Adrenal gland (tissue), 9 donors: ENCODE measurements at regions not wholly inside any gene's neighbourhood (a gene's known extent, or its start where the extent isn't known, plus 50 kb on each side); places are given as distances from the start of the nearest gene placed in this dataset.

Experiments used
- DNase-seq, 7 donors: peaks; one replicate each; pipeline ENCODE4 v3.0.0-alpha.2; 2019 to 2020
- H3K27ac ChIP-seq, 5 donors: fragments of 200-600 bp; sonication (generic) in 4 of 5; 1 replicate in 3 of 5; 2 replicates in 2 of 5; pipeline versions ENCODE4 v1.5.1 to v1.8.0; 2016 to 2020; ENCODE audit warnings: mild to moderate bottlenecking in 1 of 5
- H3K27me3 ChIP-seq: fragments of 200-600 bp; 2 replicates; pipeline ENCODE4 v1.8.0; 2021
- H3K36me3 ChIP-seq, 2 donors: fragments of 200-600 bp; replicated peaks in 1 of 2; 1 replicate in 1 of 2; 2 replicates in 1 of 2; pipeline versions ENCODE4 v1.5.1 to v1.8.0; 2018 to 2022
- H3K4me1 ChIP-seq, 2 donors: fragments of 200-600 bp; replicated peaks in 1 of 2; 1 replicate in 1 of 2; 2 replicates in 1 of 2; pipeline versions ENCODE4 v1.5.1 to v1.8.0; 2018 to 2021
- H3K4me3 ChIP-seq, 4 donors: fragments of 200-600 bp; sonication (generic) in 3 of 4; one replicate each; pipeline ENCODE4 v1.5.1; 2016 to 2018
- H3K9me3 ChIP-seq, 3 donors: fragments of 200-600 bp; sonication (generic) in 1 of 3; replicated peaks in 1 of 3; 1 replicate in 2 of 3; 2 replicates in 1 of 3; pipeline versions ENCODE4 v1.5.1 to v1.8.0; 2016 to 2021
- POLR2A ChIP-seq, 2 donors: fragments of 450-650 bp; IDR thresholded peaks; one replicate each; pipeline ENCODE4 v1.6.1; 2017; ENCODE audit warnings: antibody characterized with exemption in 2 of 2, mild to moderate bottlenecking in 2 of 2, moderate library complexity in 1 of 2
- WGBS, 4 donors: extraction: QIAGEN DNeasy Blood & Tissue Kit in 2 of 4; methylation state at CpG; one replicate each; pipeline versions ENCODE4 v1.1.5 to v1.1.7; 2013 to 2017; 5-methylcytosine and 5-hydroxymethylcytosine counted together
- intact Hi-C, 2 donors: fragments of 100-400 bp; cut with DNase I; formaldehyde crosslinking; loops; one replicate each; pipeline versions ENCODE4 v1.14.1 to v1.15.0; 2022 to 2023
- TF ChIP-seq, protein P1 (sequence below), 6 experiments: fragments of 450-650 bp in 4 of 6; fragments of 200-600 bp in 2 of 6; sonication (generic) in 1 of 6; IDR thresholded peaks; 1 replicate in 5 of 6; 2 replicates in 1 of 6; pipeline versions ENCODE4 v1.5.1 to v1.8.0; 2016 to 2021; ENCODE audit warnings: antibody characterized with exemption in 6 of 6, mild to moderate bottlenecking in 2 of 6, moderate library complexity in 1 of 6
- donor health status: healthy with polysubstance abuse.
- donor health status: Bipolar disorder and iron deficiency.
- donor health status: DM: yes; HTN: yes; CAD: no.
- donor health status: DM: no; HTN: no; CAD: no.
- donor health status: DM: no; HTN: no; CAD: no.

DNA sequence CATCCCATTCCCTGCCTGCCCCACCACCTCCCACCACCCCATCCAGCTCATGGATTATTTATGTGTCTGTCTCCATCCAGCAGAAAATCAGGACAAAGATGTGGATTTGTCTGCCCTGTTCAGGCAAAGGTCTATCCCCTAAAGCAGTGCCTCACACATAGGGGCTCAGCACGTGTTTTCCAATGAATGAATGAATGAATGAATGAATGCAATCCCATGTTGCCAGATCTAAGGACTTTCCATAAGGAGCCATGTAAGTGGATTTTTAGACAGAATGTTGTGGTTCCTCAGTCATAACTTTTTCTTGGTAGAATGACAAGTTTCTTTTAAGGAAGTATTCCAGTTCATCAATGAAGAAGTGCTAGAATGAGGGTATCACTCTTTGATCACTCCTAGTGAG, 133.7 kb downstream of the RNASET2 start:
- no peak for DNase-seq
- intact Hi-C loops, result no loop called here
- Histone ChIP-seq H3K36me3 (no peaks in the 10 kb centered on the region), H3K9me3 (no peaks in the 10 kb centered on the region), H3K4me3 (no peak overlapping the region), H3K27me3 (no peaks in the 10 kb centered on the region), H3K27ac (no peak overlapping the region), H3K4me1 (no peaks in the 10 kb centered on the region)
- 63 to 70% (median 69%) methylated on average over 1 of the region's 1 CpG for WGBS, 4 donors
- no peak for TF ChIP-seq POLR2A (IDR thresholded peaks at IDR 0.05)
- TF ChIP-seq, protein P1, sequence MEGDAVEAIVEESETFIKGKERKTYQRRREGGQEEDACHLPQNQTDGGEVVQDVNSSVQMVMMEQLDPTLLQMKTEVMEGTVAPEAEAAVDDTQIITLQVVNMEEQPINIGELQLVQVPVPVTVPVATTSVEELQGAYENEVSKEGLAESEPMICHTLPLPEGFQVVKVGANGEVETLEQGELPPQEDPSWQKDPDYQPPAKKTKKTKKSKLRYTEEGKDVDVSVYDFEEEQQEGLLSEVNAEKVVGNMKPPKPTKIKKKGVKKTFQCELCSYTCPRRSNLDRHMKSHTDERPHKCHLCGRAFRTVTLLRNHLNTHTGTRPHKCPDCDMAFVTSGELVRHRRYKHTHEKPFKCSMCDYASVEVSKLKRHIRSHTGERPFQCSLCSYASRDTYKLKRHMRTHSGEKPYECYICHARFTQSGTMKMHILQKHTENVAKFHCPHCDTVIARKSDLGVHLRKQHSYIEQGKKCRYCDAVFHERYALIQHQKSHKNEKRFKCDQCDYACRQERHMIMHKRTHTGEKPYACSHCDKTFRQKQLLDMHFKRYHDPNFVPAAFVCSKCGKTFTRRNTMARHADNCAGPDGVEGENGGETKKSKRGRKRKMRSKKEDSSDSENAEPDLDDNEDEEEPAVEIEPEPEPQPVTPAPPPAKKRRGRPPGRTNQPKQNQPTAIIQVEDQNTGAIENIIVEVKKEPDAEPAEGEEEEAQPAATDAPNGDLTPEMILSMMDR (IDR thresholded peaks at IDR 0.05), result no peak

DNA sequence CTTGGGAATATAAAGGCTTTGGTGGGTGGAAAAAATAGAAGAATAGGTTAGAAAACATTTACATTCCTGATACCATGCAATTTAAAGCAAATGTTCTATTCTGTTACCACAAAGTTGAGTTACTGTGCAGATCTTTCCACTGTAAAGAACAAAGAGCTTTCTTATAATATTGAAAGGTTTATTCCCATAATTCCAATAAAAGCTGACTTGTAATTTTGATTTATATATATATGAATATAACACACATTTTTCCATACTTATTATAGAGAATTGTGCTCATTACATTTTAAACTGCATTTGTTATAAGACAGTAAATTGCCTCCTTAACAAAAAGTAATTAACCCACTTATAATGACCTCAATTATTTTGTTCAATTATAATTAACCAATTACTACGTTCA, 135.9 kb downstream of the RNASET2 start:
- H3K27ac ChIP-seq, result no peak overlapping the region
- H3K27me3 ChIP-seq, result no peaks in the 10 kb centered on the region
- intact Hi-C loops, result no loop called here

DNA sequence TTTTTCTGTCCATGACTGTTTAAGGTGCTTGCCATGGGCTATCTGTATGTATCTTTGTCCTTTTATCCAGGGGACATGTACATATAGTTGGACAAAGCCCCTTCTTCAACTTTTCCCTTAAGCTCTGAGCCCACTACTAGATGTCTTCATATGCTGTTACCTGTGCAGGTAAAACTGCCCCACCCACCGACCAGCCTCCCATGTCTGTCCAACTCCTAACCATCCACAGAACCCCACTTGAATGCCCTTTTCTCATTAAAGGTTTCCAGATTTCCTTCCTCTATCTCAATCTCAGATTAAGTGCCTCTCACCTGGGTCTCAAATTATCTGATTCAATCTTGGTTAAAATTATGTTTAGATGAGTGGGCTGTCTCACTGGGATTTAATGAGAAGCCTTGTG, 136.3 kb downstream of the RNASET2 start:
- no peaks in the 10 kb centered on the region for H3K27me3 ChIP-seq
- H3K36me3 ChIP-seq, result no peaks in the 10 kb centered on the region
- intact Hi-C loops, result no loop called here
- H3K27ac ChIP-seq, result no peak overlapping the region
- H3K4me3 ChIP-seq, result no peak overlapping the region
- no peak for TF ChIP-seq POLR2A (IDR thresholded peaks at IDR 0.05)
- TF ChIP-seq, protein P1 (IDR thresholded peaks at IDR 0.05), result no peak
- no peaks in the 10 kb centered on the region for H3K9me3 ChIP-seq
- 57 to 74% (median 66%) methylated on average over 1 of the region's 1 CpG for WGBS, 4 donors
- no peaks in the 10 kb centered on the region for H3K4me1 ChIP-seq
- no peak for DNase-seq

More for the DNA sequence above, 135.9 kb downstream of the RNASET2 start:
- no peak for TF ChIP-seq POLR2A (IDR thresholded peaks at IDR 0.05)
- TF ChIP-seq, protein P1 (IDR thresholded peaks at IDR 0.05), result no peak
- Histone ChIP-seq H3K36me3 (no peaks in the 10 kb centered on the region), H3K4me1 (no peaks in the 10 kb centered on the region), H3K4me3 (no peak overlapping the region), H3K9me3 (no peaks in the 10 kb centered on the region)
- no peak for DNase-seq
- WGBS, 4 donors, result 59 to 92% (median 82%) methylated on average over 1 of the region's 1 CpG

DNA sequence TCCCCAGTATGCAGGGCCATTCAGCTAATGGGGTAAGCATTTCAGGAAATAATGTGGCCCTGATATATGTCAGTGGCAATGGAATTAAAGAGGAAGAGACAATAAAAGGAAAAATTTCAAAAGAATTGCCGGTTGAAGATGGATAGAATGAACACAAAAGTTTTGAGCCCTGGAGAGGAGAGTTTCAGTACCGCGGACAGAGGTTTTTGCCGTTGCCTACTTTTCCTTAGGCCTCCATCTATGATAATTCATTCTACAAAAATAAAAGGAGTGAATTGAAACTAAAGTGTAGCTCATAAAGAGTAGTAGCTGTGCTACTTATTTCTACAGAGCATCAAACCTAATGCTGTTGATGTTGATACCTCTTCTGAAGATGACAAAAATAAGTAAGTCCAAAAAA, 140.7 kb downstream of the RNASET2 start:
- H3K4me3 ChIP-seq, result no peak overlapping the region
- H3K27ac ChIP-seq, result no peak overlapping the region
- no peak for DNase-seq
- 54 to 63% (median 59%) methylated on average over 4 of the region's 4 CpGs for WGBS, 4 donors
- H3K4me1 ChIP-seq, result no peaks in the 10 kb centered on the region
- H3K9me3 ChIP-seq, result no peaks in the 10 kb centered on the region
- intact Hi-C loops, result no loop called here
- no peaks in the 10 kb centered on the region for H3K27me3 ChIP-seq
- no peaks in the 10 kb centered on the region for H3K36me3 ChIP-seq
- TF ChIP-seq, protein P1 (IDR thresholded peaks at IDR 0.05), result no peak
- no peak for TF ChIP-seq POLR2A (IDR thresholded peaks at IDR 0.05)
